ENCODE measurements at regions not wholly inside any gene's neighbourhood (a gene's known extent, or its start where the extent isn't known, plus 50 kb on each side); places are given as distances from the start of the nearest gene placed in this dataset.

DNA sequence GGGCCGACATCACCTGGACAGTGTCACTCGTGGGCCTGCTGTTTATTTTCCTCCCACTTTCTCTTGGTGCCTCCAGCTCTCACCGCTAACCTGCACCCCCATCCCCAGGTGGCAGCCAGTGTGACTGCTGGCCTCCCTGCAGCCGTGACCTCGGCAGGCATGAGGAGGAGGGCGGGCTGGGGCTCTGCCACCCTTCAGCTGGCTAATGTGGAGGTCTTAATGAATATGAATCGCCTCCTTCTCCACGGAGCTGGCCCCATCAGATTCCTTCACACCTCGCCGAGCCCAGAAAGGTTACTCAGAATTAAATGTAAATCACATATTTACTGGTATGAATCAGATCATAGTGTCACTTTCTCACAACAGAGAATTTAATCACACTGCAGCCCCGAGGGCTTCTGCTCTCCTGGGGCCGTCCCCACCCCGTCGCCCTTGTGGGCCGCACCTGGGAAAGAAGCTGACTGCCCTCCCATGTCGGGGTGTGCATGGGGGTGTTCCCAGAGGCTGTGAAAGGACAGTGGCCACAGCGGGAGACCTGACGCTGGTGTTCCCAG, 171.1 kb upstream of the TLE3 start:
- DNase-seq (ENCODE audit: low read depth, low spot score) = no peak
- TF ChIP-seq FOXP2 (optimal IDR thresholded peaks at IDR 0.05; ENCODE audit: control extremely low read depth, extremely low read length, insufficient read depth) (no peak), EZH2 (IDR thresholded peaks at IDR 0.05) (no peak), POLR2AphosphoS5 (IDR thresholded peaks at IDR 0.05; ENCODE audit: borderline replicate concordance, low read depth, low read length) (no peak)
- Histone ChIP-seq H3K4me3 (no peak overlapping the region), H3K36me3 (ENCODE audit: insufficient read depth, low read length) (no peaks in the 10 kb centered on the region), H3K9me3 (ENCODE audit: low read depth, low read length) (no peaks in the 10 kb centered on the region), H3K27ac (no peak overlapping the region), H3K9ac (ENCODE audit: insufficient read length) (no peak overlapping the region)

DNA sequence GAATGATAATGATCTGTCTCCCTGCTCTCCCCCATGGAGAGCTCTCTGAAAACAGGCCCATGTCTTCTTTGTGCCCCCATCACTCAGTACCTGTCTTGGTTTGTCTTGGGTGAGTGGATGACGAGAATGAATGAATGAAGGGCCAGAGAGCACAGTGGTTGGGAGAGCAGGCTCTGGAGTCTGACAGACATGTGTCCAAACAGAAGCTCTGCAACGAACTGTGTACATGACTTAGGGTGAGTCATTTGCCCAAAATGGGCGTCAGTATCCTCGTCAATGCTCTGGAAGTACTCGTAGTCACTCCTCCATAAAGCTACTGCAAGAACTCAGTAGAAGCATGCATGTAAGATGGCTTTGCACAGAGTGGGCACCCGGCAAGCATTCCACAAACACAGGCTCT, 170.2 kb upstream of the TLE3 start:
- DNase-seq (ENCODE audit: low read depth, low spot score) = no peak
- TF ChIP-seq FOXP2 (optimal IDR thresholded peaks at IDR 0.05; ENCODE audit: control extremely low read depth, extremely low read length, insufficient read depth) (no peak), POLR2AphosphoS5 (IDR thresholded peaks at IDR 0.05; ENCODE audit: borderline replicate concordance, low read depth, low read length) (no peak), EZH2 (IDR thresholded peaks at IDR 0.05) (no peak)
- no peaks in the 10 kb centered on the region for H3K9me3 ChIP-seq (ENCODE audit: low read depth, low read length)
- no peak overlapping the region for H3K27ac ChIP-seq
- no peak overlapping the region for H3K4me3 ChIP-seq
- H3K9ac ChIP-seq (ENCODE audit: insufficient read length) = no peak overlapping the region
- no peaks in the 10 kb centered on the region for H3K36me3 ChIP-seq (ENCODE audit: insufficient read depth, low read length)

DNA sequence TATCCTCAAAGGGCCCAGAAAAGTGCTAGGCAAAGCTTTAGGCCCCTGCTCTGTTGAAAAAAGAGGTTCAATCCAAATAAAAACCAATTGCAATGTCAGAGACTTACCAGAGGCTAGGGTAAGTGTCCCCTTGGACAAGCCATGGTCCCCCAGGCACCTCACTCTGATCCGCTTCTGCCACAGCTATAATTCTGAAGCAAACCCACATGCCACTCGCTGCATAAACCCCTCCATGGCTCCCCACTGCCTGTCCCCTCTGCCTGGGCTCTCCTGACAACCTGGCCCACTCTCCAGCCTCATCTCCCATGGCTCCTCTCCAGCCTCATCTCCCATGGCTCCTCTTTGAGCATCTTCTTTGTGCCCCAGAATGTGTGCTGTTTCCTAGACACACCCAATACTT, 169.6 kb upstream of the TLE3 start:
- no peak overlapping the region for H3K9ac ChIP-seq (ENCODE audit: insufficient read length)
- H3K27ac ChIP-seq = no peak overlapping the region
- DNase-seq (ENCODE audit: low read depth, low spot score) = no peak
- TF ChIP-seq EZH2 (IDR thresholded peaks at IDR 0.05) (no peak), FOXP2 (optimal IDR thresholded peaks at IDR 0.05; ENCODE audit: control extremely low read depth, extremely low read length, insufficient read depth) (no peak), POLR2AphosphoS5 (IDR thresholded peaks at IDR 0.05; ENCODE audit: borderline replicate concordance, low read depth, low read length) (no peak)
- H3K9me3 ChIP-seq (ENCODE audit: low read depth, low read length) = no peaks in the 10 kb centered on the region
- H3K36me3 ChIP-seq (ENCODE audit: insufficient read depth, low read length) = no peaks in the 10 kb centered on the region
- no peak overlapping the region for H3K4me3 ChIP-seq

DNA sequence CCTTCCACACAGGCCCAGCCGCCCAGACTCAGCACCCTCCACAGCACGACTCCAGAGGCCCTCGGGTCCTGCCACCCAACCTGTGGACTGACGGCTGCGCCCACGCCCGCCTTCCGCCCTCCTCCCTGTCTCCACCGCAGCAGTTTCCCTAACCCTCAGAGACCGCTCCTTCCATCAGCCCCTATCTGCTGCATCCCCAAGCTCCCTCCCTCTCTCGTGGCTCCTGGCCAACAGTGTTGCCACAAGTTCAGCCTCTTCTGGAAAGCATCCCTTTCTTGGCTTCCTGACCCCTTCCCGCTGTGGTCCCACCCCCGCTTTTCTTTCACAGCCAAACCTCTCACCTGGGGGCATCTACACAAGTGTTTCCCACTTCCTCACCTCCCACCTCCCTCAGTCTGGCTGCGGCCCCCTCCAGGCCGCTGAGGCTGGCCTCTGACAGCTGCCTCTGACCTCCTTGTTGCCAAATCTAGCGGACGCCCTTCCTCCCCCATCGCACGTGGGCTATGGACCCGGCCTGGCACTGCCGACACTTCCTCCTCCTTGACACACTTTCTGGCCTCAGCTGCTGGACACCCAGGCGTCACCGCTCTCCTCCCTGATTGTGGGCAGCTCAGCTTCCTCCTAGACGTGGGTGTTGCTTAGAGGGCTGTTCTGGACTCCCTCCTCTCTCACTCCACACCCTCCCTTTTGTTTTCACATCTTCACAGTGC, 168.8 kb upstream of the TLE3 start:
- TF ChIP-seq FOXP2 (optimal IDR thresholded peaks at IDR 0.05; ENCODE audit: control extremely low read depth, extremely low read length, insufficient read depth) (no peak), POLR2AphosphoS5 (IDR thresholded peaks at IDR 0.05; ENCODE audit: borderline replicate concordance, low read depth, low read length) (no peak)
- Histone ChIP-seq H3K9me3 (ENCODE audit: low read depth, low read length) (no peaks in the 10 kb centered on the region), H3K36me3 (ENCODE audit: insufficient read depth, low read length) (no peaks in the 10 kb centered on the region), H3K4me3 (no peak overlapping the region), H3K9ac (ENCODE audit: insufficient read length) (no peak overlapping the region), H3K27ac (no peak overlapping the region)
- no peak for DNase-seq (ENCODE audit: low read depth, low spot score)

DNA sequence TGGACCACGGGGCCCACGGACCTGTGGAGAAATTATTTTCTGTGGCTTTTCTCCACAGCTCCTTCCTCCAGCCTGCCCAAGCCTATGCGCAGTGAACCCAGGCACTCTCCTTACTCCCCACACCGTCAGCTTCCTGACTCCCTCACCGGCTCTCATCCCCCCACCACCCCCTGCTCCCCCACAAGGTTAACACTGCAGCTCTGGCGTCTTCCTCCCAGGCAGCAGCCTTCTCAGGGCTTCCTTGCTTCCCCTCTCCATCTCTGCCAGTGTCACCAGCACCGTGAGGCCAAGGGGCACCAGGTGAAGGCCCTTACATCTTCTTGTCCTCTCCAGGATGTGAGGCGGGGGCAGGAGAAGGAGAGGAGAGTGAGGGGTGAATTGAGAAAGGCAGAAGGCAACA, 168.3 kb upstream of the TLE3 start:
- H3K9me3 ChIP-seq (ENCODE audit: low read depth, low read length) = no peaks in the 10 kb centered on the region
- H3K9ac ChIP-seq (ENCODE audit: insufficient read length) = no peak overlapping the region
- no peak for DNase-seq (ENCODE audit: low read depth, low spot score)
- no peaks in the 10 kb centered on the region for H3K36me3 ChIP-seq (ENCODE audit: insufficient read depth, low read length)
- no peak overlapping the region for H3K4me3 ChIP-seq
- no peak overlapping the region for H3K27ac ChIP-seq
- no peak for TF ChIP-seq POLR2AphosphoS5 (IDR thresholded peaks at IDR 0.05; ENCODE audit: borderline replicate concordance, low read depth, low read length)

DNA sequence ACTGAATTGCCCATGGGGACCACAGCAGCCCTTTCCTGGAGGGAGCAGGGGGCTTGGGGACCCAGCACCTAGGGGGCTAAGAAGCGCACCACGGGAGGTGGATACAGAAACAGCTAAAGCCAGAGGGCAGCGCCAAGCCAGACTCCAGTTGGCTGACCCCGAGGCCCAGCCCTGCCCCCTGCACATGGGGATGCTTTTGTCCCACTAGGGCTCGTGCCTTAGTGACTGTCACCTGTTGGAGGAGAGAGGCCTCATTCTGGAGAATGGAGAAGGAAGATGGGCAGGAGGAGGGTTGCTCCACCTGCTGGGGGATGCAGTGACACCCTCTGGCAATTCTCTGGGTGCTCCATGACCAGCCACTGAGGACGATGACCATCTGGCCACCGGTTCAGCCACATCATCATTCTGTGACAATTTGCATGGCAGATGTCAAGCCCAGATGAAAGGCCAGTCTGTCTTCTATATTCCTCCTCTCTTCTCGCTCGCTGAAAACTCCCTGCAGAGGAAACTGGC, 167.8 kb upstream of the TLE3 start:
- TF ChIP-seq FOXP2 (optimal IDR thresholded peaks at IDR 0.05; ENCODE audit: control extremely low read depth, extremely low read length, insufficient read depth) (no peak), EZH2 (IDR thresholded peaks at IDR 0.05) (no peak), POLR2AphosphoS5 (IDR thresholded peaks at IDR 0.05; ENCODE audit: borderline replicate concordance, low read depth, low read length) (no peak)
- Histone ChIP-seq H3K9me3 (ENCODE audit: low read depth, low read length) (no peaks in the 10 kb centered on the region), H3K36me3 (ENCODE audit: insufficient read depth, low read length) (no peaks in the 10 kb centered on the region), H3K27ac (no peak overlapping the region), H3K9ac (ENCODE audit: insufficient read length) (no peak overlapping the region), H3K4me3 (no peak overlapping the region)
- DNase-seq (ENCODE audit: low read depth, low spot score) = no peak

DNA sequence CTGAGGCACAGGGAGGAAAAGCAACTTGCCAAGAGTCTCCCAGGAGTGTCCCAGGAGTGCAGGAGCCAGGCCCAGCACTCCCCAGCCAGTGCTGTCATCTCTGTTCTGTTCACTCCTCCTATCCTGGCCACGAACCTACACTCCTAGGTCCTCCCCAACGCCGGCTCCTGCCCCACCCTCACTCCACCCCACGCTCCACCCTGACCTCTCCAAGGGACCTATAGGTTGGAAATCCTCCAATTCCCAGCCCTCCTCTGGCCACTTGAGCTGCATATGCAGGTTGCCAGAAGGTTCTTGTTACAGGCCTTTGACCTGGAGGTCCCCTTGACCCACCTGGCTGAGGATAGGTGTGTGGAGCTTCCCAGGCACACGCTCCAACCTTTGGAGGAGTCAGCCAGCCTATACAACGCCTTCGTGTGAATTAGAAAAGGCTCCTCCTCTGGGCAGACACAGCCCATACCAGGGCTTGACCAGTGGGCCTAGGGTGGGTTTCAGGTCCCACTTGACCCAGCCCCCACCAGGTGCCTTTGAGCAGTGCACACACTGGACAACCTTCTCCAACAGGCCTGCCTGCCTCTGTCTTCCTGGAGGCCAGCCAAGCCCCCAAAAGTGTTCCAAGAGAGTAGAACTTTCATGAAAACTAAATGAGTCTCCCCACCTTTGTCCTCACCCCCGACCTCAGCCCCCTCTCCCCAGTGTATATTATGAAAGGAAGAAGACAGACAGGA, 167.2 kb upstream of the TLE3 start:
- DNase-seq (ENCODE audit: low read depth, low spot score) = no peak
- TF ChIP-seq EZH2 (IDR thresholded peaks at IDR 0.05) = no peak
- TF ChIP-seq POLR2AphosphoS5 (IDR thresholded peaks at IDR 0.05; ENCODE audit: borderline replicate concordance, low read depth, low read length) = no peak
- no peak for TF ChIP-seq FOXP2 (optimal IDR thresholded peaks at IDR 0.05; ENCODE audit: control extremely low read depth, extremely low read length, insufficient read depth)
- Histone ChIP-seq H3K9me3 (ENCODE audit: low read depth, low read length) (no peaks in the 10 kb centered on the region), H3K9ac (ENCODE audit: insufficient read length) (no peak overlapping the region), H3K27ac (no peak overlapping the region), H3K4me3 (no peak overlapping the region), H3K36me3 (ENCODE audit: insufficient read depth, low read length) (no peaks in the 10 kb centered on the region)

DNA sequence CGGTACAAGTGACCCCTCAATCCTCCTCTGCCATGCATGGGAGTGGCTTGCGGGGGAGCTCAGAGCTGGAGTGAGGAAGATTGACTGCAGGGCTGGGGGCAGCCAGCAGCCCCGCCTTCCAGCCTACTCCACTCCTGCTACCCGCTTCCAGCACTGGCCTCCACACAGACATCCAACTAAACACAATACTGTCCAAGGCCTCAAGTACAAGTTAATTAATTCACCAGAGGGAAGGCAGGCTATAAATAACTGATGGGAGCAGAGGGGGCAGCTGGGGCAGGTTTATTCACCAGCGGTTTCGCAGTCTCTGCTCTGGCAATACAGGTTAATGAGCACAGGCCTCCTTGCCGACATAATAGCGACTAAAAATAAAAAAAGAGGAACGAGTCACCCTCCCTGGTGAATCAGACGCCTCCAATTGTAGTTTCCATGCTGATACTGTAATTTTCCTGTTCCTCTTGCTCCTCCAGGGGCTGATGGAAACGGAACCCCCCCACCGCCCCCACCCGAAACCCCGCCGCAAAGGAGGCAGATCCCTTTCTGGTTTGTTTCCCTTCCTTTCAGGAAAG, 166.4 kb upstream of the TLE3 start:
- no peak for DNase-seq (ENCODE audit: low read depth, low spot score)
- no peak overlapping the region for H3K27ac ChIP-seq
- H3K9me3 ChIP-seq (ENCODE audit: low read depth, low read length) = no peaks in the 10 kb centered on the region
- no peaks in the 10 kb centered on the region for H3K36me3 ChIP-seq (ENCODE audit: insufficient read depth, low read length)
- H3K9ac ChIP-seq (ENCODE audit: insufficient read length) = no peak overlapping the region
- H3K4me3 ChIP-seq = no peak overlapping the region
- TF ChIP-seq FOXP2 (optimal IDR thresholded peaks at IDR 0.05; ENCODE audit: control extremely low read depth, extremely low read length, insufficient read depth) (no peak), POLR2AphosphoS5 (IDR thresholded peaks at IDR 0.05; ENCODE audit: borderline replicate concordance, low read depth, low read length) (no peak), EZH2 (IDR thresholded peaks at IDR 0.05) (no peak)

Data from SK-N-MC (cell line).